Esophagus squamous epithelium (tissue), 5 donors: ENCODE measurements at regions not wholly inside any gene's neighbourhood (a gene's known extent, or its start where the extent isn't known, plus 50 kb on each side); places are given as distances from the start of the nearest gene placed in this dataset.

Source experiments
- DNase-seq: peaks from one replicate; lab custom pipeline; 2025; lab: John Stamatoyannopoulos, UW
- H3K27ac ChIP-seq, 4 donors: fragments of 200-600 bp; sonication (generic); one replicate each; pipeline ENCODE4 v1.5.1; 2016 to 2019; ENCODE audit warnings: mild to moderate bottlenecking in 1 of 4
- H3K27me3 ChIP-seq, 4 donors: fragments of 200-600 bp; sonication (generic); 1 replicate in 3 of 4; 2 replicates in 1 of 4; pipeline versions ENCODE4 v1.5.1 to v1.6.0; 2017 to 2021; ENCODE audit warnings: antibody characterized with exemption in 1 of 4
- H3K36me3 ChIP-seq, 3 donors: fragments of 200-600 bp; sonication (generic); one replicate each; pipeline ENCODE4 v1.5.1; 2016 to 2019
- H3K4me1 ChIP-seq, 3 donors: fragments of 200-600 bp; sonication (generic); one replicate each; pipeline ENCODE4 v1.5.1; 2017 to 2019
- H3K4me3 ChIP-seq, 4 donors: fragments of 200-600 bp; sonication (generic); 1 replicate in 3 of 4; 2 replicates in 1 of 4; pipeline ENCODE4 v1.5.1; 2016 to 2019; ENCODE audit warnings: mild to moderate bottlenecking in 2 of 4, moderate library complexity in 1 of 4
- H3K9me3 ChIP-seq, 3 donors: fragments of 200-600 bp; sonication (generic); one replicate each; pipeline ENCODE4 v1.5.1; 2016 to 2019
- POLR2A ChIP-seq, 4 donors: fragments of 450-650 bp; IDR thresholded peaks; one replicate each; pipeline ENCODE4 v1.6.1; 2017; ENCODE audit warnings: antibody characterized with exemption in 4 of 4, mild to moderate bottlenecking in 4 of 4, moderate library complexity in 3 of 4
- WGBS, 2 donors: methylation state at CpG; one replicate each; pipeline ENCODE4 v1.1.5; 2018; 5-methylcytosine and 5-hydroxymethylcytosine counted together
- intact Hi-C: fragments of 100-400 bp; cut with DNase I; formaldehyde crosslinking; loops from one replicate; pipeline ENCODE4 v1.15.0; 2022
- TF ChIP-seq, protein P1 (sequence below), 6 experiments: fragments of 450-650 bp in 4 of 6; fragments of 200-600 bp in 2 of 6; sonication (generic) in 2 of 6; IDR thresholded peaks; one replicate each; pipeline ENCODE4 v1.5.1; 2016 to 2019; ENCODE audit warnings: antibody characterized with exemption in 6 of 6, mild to moderate bottlenecking in 4 of 6, moderate library complexity in 4 of 6
- donor health status: DM: yes; HTN: yes; CAD: no.

DNA sequence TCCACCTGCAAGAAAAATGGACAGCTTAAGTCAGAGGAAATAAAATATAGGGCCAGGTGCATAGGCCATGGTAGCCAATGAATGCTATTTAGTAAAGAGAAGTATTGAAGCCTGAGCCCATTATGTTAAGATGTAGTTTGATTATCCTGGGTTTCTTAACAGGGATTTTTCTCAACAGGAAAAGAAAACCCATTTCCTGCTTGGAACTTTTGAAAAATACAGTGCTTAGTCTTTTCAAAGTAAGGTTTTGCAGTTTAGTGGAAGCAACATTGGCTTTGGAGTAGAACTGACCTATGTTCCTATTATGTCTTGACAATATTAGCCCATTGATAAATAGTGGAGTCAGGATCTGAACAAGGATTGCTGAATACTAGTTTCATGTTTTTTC lies 259.5 kb upstream of the TGFBR2 start:
- TF ChIP-seq, protein P1, sequence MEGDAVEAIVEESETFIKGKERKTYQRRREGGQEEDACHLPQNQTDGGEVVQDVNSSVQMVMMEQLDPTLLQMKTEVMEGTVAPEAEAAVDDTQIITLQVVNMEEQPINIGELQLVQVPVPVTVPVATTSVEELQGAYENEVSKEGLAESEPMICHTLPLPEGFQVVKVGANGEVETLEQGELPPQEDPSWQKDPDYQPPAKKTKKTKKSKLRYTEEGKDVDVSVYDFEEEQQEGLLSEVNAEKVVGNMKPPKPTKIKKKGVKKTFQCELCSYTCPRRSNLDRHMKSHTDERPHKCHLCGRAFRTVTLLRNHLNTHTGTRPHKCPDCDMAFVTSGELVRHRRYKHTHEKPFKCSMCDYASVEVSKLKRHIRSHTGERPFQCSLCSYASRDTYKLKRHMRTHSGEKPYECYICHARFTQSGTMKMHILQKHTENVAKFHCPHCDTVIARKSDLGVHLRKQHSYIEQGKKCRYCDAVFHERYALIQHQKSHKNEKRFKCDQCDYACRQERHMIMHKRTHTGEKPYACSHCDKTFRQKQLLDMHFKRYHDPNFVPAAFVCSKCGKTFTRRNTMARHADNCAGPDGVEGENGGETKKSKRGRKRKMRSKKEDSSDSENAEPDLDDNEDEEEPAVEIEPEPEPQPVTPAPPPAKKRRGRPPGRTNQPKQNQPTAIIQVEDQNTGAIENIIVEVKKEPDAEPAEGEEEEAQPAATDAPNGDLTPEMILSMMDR (IDR thresholded peaks at IDR 0.05), result no peak
- TF ChIP-seq POLR2A (IDR thresholded peaks at IDR 0.05), result no peak
- H3K9me3 ChIP-seq, result no peaks in the 10 kb centered on the region
- H3K36me3 ChIP-seq, result no peaks in the 10 kb centered on the region
- H3K4me3 ChIP-seq, result no peak overlapping the region
- H3K27ac ChIP-seq, result peak overlapping the region in 2 of 4 donors; percentile 3 to 53
- no peaks in the 10 kb centered on the region for H3K27me3 ChIP-seq
- no peak for DNase-seq
- peaks cover 4 to 71% (median 23%) of the 10 kb centered on the region in 3 donors for H3K4me1 ChIP-seq
- intact Hi-C loops, result no loop called here

DNA sequence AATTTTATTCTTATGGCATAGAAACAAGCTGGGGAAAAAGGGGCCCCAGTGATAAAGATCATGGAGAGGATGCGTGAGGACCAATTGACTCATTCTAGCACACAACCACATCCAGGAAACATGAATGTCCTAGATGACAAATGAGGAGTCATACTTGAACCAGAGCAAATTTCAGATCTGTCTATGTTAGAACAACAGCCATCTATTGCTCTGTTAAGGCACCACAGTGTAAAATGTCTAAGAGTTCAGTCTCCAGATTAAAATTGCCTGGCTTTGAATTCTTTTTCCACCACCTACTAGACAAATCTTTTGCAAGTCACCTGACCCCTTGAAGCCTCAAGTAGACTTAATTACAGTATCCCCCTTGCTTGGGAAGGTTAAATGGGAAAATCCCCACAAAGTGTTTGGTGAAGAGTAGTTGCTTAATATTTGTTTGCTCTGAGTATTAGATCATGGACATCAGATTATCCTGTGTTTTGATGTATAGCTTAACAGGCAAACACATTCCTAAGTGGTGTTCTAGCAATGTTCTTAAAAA lies 258.7 kb upstream of the TGFBR2 start:
- Histone ChIP-seq H3K9me3 (no peaks in the 10 kb centered on the region), H3K36me3 (no peaks in the 10 kb centered on the region), H3K27me3 (no peaks in the 10 kb centered on the region), H3K4me3 (no peak overlapping the region), H3K27ac (peak overlapping the region in 2 of 4 donors; percentile 12 to 21), H3K4me1 (peaks cover 4 to 69% (median 20%) of the 10 kb centered on the region in 3 donors)
- DNase-seq, result no peak
- no peak for TF ChIP-seq POLR2A (IDR thresholded peaks at IDR 0.05)
- TF ChIP-seq, protein P1 (IDR thresholded peaks at IDR 0.05), result no peak
- intact Hi-C loops, result no loop called here
- WGBS, 2 donors, result 21 to 24% methylated on average over 1 of the region's 1 CpG

DNA sequence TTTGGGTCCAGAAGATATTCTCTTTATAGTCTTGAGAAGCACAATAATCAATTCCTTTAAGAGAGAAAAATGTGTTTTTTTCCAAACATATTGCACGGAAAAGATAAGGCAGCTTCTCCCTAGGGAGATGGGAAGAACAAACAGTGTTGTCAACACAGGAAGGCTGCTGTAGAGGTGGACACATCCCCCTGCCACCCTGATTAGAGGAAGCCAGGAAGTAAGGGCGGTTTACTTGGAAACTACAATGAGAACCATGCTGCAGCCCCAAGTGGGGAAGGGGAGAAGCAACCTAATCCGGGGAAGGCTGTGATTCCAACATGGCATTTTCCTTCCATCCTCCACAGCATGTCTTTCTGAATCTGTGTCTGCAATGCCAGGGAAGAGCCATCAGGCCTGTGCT lies 256.9 kb upstream of the TGFBR2 start:
- 64 to 69% methylated on average over 3 of the region's 3 CpGs for WGBS, 2 donors
- H3K9me3 ChIP-seq, result no peaks in the 10 kb centered on the region
- TF ChIP-seq, protein P1 (IDR thresholded peaks at IDR 0.05), result no peak
- TF ChIP-seq POLR2A (IDR thresholded peaks at IDR 0.05), result no peak
- no peak overlapping the region for H3K4me3 ChIP-seq
- peaks cover 4 to 69% (median 26%) of the 10 kb centered on the region in 3 donors for H3K4me1 ChIP-seq
- H3K27ac ChIP-seq, result no peak overlapping the region
- DNase-seq, result no peak
- intact Hi-C loops, result no loop called here
- H3K27me3 ChIP-seq, result no peaks in the 10 kb centered on the region
- H3K36me3 ChIP-seq, result no peaks in the 10 kb centered on the region

DNA sequence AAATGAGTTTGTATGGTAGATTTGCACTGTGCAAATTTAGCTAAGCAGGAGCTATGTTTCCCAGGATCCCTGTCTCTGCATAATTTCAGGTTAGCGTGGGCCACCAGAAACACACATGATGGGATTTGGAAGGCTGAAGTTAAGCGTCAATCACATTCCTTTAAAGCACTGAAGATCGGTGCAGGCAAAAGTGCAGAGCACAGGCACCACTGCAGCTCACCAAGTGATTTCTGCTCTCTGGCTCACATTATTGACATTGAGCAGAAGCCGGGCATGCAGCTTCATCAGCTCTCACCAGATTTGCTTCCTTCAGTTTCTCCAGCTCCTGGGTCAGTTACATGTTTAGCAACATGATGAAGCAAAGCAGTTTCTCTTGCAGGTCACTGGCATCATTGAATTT lies 256.4 kb upstream of the TGFBR2 start:
- TF ChIP-seq, protein P1 (IDR thresholded peaks at IDR 0.05), result no peak
- no peak for TF ChIP-seq POLR2A (IDR thresholded peaks at IDR 0.05)
- intact Hi-C loops, result no loop called here
- H3K27ac ChIP-seq, result no peak overlapping the region
- no peaks in the 10 kb centered on the region for H3K36me3 ChIP-seq
- 76 to 84% methylated on average over 4 of the region's 4 CpGs for WGBS, 2 donors
- no peak for DNase-seq
- H3K9me3 ChIP-seq, result no peaks in the 10 kb centered on the region
- H3K27me3 ChIP-seq, result no peaks in the 10 kb centered on the region
- H3K4me1 ChIP-seq, result peaks cover 4 to 70% (median 31%) of the 10 kb centered on the region in 3 donors
- H3K4me3 ChIP-seq, result no peak overlapping the region

DNA sequence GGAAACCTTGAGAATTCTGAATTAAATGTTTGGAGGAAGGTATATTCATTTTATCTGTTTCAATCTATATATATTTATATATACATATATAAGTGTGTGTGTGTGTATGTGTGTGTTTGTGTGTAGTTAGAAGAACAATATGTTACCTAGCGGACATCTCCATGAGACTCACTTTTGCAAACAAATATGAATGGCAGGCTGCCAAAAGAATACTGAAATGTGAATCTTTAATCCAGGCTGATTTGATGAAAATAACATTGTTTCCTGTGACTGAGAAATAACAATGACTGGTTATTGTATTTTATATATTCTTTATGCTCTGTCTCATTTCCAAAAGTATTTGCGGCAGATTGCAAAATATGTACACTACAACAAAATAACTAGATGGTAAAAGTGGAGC lies 255.5 kb upstream of the TGFBR2 start:
- DNase-seq, result no peak
- intact Hi-C loops, result no loop called here
- Histone ChIP-seq H3K4me3 (no peak overlapping the region), H3K27me3 (no peaks in the 10 kb centered on the region), H3K27ac (no peak overlapping the region), H3K4me1 (peaks cover 4 to 71% (median 40%) of the 10 kb centered on the region in 3 donors), H3K9me3 (no peaks in the 10 kb centered on the region), H3K36me3 (no peaks in the 10 kb centered on the region)
- no peak for TF ChIP-seq POLR2A (IDR thresholded peaks at IDR 0.05)
- TF ChIP-seq, protein P1 (IDR thresholded peaks at IDR 0.05), result no peak
- WGBS, 2 donors, result 75 to 93% methylated on average over 2 of the region's 2 CpGs
